GM18858 (cell line): ENCODE measurements at regions not wholly inside any gene's neighbourhood (a gene's known extent, or its start where the extent isn't known, plus 50 kb on each side); places are given as distances from the start of the nearest gene placed in this dataset.
"Not testable (repeated sequence)": the region's sequence is repeated elsewhere in the genome, so short reads cannot be mapped to it uniquely, and the experiment has no call there.

Source experiments
- ATAC-seq: cut with Tn5 transposase; IDR thresholded peaks from one replicate; pipeline ENCODE4 v1.9.1; 2021; ENCODE audit not compliant: unreplicated experiment

DNA sequence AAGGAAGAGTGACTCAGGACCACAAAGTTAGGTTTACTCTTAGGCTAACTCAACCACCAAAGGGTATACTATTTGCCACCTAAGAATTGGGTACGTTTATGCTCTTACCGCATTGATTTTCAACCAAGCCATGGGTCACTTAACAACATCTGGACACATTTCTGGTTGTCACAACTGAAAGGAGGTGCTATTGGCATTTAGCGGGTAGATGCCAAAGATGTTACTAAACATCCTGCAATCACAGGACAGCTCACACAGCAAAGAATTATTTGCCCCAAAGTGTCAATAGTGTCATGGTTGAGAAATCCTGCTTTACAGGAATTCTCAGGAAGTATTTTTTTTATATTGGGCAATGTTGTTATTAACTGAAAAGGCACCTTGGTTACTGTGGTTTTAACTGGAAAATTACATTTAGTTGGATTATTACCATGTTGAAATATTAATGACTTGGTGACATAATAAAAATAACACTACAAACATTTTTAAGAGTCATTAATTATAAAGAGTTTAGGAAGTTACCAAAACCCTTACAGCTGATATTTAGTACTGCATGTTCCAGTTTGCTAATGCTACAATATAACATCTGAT, 185.0 kb upstream of the TMEM196 start:
- ATAC-seq, result no peak

DNA sequence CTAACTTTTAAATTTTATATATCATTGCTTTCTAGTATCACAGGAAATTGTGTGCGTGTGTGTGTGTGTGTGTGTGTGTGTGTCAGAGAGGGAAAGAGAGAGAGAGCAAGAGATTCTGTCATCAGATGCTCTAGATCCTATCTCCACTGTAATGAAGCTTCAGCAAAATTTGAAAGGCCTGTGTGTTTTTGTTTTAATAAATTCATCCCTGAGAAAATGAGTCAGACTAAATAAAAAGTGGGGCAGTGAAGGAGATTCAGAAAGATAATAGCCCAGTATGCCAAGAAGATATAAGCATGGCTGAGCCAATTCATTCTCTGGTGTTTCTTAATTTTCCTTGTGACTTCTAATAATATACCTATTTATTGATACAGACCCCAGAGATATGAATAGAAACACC, 184.2 kb upstream of the TMEM196 start:
- ATAC-seq, result no peak

DNA sequence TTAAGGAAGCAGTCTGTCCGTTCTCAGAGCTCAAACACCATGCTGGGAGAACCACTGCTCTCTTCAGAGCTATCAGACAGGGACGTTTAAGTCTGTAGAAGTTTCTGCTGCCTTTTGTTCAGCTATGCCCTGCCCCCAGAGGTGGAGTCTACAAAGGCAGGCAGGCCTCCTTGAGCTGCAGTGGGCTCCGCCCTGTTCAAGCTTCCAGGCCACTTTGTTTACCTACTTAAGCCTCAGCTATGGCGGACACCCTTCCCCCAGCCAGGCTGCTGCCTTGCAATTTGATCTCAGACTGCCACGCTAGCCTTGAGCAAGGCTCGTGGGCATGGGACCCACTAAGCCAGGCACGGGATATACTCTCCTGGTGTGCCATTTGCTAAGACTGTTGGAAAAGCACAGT, 180.7 kb upstream of the TMEM196 start:
- ATAC-seq, result not testable (repeated sequence)

DNA sequence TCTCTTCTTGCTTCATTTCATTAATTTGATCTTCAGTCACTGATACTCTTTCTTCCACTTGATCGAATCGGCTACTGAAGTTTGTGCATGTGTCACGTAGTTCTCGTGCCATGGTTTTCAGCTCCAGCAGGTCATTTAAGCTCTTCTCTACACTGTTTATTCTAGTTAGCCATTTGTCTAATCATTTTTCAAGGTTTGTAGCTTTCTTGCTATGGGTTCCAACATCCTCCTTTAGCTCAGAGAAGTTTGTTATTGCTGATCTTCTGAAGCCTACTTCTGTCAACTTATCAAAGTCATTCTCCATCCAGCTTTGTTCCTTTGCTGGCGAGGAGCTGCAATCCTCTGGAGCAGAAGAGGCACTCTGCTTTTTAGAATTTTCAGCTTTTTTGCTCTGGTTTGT, 180.0 kb upstream of the TMEM196 start:
- ATAC-seq, result not testable (repeated sequence)

DNA sequence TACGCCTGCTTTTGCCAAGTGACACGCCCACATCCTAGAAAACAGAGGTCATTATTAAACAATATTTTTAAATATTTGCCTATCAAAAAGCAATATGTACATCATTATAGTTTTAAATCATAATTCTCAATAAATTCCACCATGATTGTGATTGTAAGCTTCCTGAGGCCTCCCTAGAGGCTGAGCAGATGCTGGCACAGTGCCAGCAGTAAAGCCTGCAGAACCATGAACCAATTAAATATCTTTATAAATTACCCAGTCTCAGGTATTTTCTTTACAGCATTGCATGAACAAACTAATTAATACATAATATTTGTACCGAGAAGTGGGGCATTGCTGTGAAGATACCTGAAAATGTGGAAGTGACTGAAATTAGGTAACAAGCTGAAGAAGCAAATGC, 174.7 kb upstream of the TMEM196 start:
- no peak for ATAC-seq

DNA sequence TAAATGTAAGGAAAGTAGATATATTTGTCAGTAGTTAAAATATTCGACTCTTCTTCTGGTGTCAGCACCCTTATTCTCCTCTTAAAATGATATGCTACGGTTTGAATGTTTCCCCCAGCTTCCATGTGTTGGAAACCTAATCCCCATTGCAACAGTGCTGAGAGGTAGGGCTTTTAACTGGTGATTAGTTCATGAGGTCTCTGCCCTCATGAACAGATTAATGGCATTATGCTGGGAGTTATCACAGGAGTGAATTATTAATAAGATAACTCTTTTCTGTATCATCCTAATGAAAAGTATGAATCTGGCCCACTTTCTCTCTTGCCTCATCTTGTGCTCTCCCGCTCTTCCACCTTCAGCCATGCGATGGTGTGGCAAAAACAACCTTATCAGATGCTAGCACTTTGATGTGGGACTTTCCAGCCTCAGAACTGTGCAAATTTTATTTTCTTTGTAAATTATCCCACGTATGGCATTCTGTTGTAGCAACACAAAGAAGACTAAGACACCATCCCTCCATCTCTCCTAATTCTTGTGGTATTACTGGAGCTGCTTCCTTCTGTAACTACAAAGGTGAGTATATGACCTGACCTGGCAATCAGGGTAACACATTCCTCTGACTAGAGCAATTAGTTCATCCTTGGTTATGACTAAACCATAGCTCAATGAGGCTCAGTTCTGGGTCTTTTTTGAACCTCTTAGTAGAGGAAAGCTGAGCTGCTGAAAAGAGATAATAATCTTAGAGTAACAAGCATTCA, 171.1 kb upstream of the TMEM196 start:
- no peak for ATAC-seq

DNA sequence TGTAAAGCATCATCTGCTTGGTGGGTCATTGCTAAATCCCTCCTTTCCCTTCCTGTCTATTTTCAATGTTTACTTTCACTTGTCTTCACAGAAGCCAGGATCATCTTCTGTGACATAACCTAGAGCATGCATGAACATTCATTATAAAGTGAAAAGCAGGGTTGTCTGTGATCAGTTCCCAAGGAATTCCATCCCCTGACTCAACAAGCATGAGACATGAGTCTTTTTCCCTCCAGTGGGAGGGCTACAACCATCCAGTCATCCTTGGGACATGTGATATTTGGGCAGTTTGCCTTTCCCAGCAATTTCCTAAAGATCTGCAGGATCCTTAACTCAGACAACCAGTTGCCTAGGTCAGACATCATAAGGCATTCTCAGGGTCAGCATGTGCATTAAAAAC, 166.3 kb upstream of the TMEM196 start:
- no peak for ATAC-seq

DNA sequence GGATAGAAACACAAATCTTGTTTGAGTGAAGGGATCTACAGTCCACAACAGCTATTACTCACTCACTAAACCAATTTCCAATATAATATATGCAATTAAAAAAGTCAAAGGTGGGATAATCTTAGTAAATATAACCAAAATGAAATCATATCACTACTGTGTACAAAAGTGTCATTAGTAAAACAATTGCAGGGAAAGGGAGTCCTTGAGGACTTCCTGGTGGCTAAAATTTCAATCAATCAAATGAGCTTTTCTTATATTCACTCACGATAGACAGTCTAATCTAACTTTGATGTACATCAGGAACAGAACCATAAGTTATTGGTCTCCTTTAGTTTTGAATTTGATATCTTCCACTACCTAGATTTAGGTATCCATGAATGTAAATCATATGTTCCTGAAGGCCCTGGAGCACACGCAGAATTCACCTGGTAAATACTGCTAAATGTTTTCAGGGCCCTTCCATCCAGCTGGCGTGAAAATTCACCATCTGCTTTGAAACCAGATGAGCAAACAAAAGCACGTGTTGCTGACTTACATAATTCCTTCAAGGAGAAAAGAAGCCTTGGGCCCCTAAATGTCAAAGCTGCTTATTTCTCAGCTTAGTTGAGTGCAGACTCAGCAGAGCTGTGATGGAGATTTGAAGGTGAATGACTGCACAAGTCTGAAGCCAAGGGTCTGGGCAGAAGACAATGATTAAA, 159.3 kb upstream of the TMEM196 start:
- no peak for ATAC-seq

DNA sequence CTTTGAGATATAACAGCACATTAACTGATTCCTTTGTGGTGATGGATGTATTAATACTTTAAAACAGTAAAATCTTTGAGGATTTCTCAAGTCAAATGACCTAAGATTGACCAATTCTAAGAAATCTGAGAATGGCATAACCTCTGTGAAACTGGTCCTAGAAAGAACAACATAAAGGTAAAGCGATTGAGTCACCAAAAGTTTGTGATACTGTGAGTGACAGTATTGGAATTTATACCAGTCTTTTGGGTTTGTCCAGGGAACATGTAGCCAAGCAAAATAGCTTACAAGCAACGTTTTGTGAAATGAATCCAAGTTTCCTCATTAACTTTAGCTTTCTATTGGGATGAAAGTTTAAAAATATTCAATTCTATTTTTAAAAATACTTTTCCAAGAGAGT, 157.4 kb upstream of the TMEM196 start:
- ATAC-seq, result no peak

DNA sequence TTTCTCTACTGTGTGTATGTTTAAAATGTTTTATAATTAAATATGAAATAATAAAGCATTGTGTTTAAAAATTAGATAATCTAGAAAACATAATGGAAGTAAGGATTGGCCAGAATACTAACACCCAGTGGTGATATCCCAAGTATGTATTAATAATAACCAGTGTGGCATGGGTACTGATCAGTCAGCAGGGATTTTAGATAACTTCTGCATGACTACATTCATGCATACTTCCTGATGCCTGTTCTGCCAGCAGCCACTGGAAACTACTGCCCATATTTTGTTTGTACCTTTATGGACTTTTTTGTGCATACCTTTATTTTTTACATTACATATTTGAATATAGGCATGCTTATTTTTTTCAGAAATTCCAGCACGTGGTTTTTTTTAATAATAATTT, 156.6 kb upstream of the TMEM196 start:
- no peak for ATAC-seq

DNA sequence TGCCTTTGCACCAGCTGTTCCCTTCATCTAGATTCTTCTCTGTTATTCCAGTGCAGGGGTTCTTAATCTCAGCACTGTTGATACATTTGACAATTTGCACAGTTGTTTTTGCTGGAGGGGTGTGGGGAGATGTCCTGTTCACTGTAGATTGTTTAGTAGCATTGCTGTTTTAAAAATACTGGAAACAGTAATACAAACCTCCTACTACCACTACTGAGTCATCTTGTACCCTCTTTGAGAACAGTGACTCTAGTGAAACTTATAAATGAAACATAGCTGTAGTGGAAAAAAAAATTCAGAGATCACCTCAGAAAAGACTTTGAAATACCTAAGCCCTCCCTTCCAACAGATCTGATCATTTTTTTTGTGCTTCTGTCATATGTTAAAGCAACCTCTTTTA, 154.8 kb upstream of the TMEM196 start:
- peak; percentile 95 for ATAC-seq

DNA sequence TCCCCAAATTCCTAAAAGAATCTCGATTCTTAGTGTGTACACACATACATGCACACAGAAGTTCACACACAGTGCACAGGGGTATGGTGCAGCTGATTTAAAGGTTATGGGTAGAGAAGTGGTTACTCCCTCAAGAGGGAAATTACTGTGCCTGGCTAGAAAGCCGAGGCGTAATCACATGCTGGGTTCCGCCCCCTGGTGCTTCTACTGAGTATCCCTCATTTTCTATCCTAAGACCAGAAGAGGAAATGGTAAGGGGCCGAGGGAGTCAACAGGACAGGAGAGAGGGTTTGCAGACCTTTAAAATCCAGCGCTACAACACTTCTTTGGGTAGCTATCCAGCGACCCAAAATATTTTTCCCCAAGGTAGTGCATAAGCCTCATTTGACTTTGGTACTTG, 147.3 kb upstream of the TMEM196 start:
- no peak for ATAC-seq

DNA sequence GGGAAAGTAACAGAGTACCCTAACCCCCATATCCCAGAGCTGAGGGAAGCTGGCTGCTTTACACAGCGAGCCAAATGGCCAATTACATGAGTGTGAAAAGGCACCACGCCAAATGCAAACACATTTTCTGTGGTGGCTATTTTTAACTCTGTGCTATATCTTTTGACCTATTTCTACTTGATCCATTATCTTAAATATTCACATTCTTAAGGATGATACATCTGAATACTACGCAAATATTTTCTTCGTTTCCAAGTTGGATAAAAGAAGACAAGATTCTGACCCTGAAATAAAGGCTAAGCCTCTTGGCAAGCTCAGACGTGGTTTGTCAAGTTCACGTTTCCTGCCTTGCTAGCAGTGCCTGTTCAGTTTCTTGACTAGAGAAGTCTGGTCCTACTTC, 146.7 kb upstream of the TMEM196 start:
- ATAC-seq, result no peak

DNA sequence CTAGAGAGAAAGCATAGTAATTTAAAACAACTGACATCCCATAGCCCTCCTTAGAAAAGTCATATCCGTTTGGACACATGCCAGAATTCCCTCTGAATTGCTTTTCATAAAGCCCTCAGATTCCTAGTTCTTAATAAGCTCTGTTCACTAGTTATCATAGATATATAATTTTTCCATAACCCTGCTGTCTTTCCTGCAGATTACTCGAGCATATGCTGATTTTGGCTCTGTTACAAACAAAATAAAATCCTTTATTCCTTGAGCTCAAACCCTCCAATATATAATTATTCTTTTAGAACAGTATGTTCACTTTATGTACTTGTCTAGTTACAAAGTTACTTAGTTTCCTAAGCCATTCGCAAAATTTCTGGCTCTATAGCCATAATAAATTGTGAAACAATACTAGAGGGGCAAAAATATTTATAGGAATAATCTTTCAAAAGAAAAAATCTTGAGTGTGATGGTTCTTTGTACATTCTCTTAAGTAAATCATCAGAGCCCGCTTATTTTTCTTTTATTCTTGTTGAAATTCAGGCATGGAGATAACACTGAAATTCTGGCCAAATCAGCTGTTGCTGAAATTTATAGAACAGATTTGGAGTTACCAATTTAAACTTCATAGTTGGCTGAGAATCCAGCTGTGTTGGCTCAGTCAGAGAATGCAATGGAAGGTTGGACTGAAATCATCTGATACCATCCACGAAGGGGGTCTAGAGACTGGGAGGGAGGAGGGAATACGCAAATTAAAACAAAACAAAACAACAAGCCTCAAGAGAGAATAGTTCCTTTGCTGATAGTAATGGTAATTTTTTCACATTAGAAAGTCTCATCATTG, 146.1 kb upstream of the TMEM196 start:
- ATAC-seq, result no peak

DNA sequence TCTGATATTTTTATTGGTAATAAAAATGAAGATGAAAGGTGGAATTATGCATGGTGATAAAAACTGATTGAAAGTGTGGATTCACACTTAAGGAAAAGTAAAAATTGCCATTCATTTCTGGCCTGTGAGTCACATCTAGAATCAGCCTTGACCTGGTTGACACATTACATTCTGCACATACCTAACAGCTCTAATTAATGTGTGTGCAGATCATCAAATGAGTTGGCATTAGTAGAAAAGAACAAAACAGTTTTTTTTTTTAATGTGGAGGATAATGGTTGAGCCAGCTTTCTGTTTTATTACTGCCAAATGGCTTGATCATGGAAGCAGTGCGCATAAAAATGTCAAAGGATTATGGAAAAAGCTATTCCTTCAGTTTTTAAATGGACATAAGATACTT, 142.6 kb upstream of the TMEM196 start:
- no peak for ATAC-seq

DNA sequence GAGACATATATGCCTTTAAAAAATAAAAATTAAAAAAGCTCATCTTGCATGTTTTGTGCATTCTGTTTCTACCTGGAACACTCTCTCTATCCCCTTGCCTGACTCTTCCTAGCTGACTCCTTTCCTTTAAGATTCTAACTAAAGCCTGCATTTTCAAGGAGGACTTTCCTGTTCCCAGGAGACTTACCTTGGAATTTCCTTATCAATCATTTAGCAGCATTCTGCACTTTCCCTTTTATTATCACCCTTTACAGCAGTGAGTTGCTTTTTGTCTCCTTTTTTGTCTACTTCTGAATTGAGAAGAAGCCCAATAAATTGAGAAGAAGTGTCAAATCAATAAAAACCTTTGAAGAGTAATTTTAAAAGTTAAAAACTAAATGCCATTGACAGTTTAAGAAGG, 142.2 kb upstream of the TMEM196 start:
- no peak for ATAC-seq

DNA sequence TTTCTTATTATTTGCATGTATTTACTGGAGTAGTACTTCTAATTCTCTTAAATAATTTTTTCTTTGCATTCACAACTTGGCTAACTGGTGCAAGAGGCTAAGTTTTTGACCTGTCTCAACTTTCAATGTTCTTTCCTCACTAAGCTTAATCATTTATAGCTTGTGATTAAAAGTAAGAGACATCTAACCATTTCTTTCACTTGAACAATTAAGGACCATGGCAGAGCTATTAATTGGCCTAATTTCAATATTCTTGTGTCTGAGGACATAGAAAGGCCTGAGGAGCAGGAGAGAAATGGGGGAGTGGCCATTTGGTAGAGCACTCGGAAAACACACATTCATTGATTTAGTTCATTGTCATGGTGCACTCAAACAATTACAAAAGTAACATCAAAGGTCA, 141.4 kb upstream of the TMEM196 start:
- ATAC-seq, result no peak

DNA sequence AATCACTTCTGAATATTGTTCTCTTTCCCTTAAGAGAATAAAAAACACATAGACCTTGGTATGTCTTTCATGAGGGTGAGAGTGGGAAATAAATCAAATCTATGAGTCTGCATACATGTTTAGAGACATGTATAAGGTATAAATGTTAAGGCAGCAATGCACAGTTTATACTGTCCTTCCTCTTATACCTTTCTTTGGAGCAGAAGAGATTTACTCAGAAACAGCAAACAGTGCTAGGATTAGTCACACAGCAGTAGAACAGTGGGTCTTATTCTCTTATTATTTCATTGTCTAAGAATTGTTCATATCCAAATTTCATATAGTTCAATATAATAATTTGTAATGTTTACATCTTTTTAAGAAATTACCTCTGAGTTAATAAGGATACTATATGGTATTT, 126.7 kb upstream of the TMEM196 start:
- ATAC-seq, result no peak

DNA sequence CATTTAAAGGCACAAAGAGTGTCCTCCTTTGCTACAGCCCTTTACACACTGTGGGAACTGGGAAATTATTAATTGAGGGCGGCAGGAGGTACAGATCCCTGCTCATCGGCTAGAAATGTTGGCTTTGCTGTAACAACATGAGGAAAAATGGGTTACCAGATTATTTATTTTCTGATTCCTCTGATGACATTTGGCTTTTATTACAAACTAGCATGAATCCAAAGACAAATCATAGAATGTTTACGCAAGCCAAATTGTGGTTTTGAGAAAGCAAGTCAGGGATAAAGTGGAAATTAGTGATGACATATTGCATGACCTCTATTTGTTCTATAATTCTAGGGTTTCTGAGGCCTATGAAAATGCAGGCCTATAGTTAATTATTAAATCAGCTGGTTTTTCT, 126.1 kb upstream of the TMEM196 start:
- ATAC-seq, result no peak

DNA sequence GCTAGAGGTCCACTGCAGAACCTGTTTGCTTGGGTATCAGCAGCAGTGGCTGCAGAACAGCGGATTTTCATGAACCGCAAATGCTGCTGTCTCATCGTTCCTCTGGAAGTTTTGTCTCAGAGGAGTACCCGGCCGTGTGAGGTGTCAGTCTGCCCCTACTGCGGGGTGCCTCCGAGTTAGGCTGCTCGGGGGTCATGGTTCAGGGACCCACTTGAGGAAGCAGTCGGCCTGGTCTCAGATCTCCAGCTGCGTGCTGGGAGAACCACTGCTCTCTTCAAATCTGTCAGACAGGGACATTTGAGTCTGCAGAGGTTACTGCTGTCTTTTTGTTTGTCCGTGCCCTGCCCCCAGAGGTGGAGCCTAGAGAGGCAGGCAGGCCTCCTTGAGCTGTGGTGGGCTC, 109.5 kb upstream of the TMEM196 start:
- not testable (repeated sequence) for ATAC-seq

DNA sequence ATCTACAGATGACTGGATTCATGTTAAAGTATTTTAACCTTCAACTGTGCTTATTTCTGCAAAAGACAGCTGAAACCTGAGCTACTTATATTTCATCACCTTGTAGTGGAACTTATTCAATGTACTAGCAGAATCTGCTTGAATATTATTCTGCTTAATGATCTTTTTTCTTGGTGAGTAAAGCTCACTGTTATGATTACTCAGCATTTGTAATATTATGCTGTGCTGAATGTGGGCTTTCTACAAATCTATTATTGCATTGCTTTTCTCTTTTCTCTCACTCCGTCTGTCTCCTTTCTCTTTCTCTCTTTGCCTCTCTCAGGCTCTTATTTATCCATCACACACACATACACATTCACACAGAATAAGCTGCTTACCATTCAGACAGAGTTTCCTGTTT, 98.7 kb upstream of the TMEM196 start:
- ATAC-seq, result no peak

DNA sequence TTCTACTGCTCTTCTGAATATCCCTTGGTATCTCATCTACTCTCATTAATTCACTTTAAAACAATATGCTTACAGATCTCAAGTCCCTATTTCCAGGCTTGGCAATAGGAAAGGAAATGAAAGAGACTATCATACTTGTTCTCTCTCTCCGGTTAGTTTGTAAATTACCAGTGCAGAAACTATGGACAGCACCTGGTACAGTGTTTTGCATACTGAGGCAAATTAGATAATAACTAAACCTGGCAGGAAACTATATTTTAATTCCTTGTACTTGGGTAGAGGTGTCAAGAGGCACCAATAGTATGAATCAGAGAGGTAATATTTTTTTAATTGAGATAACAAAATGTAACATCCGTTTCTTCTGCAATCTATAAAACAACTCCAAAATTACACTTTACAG, 97.7 kb upstream of the TMEM196 start:
- no peak for ATAC-seq
